ENCODE measurements at regions not wholly inside any gene's neighbourhood (a gene's known extent, or its start where the extent isn't known, plus 50 kb on each side); places are given as distances from the start of the nearest gene placed in this dataset.

DNA sequence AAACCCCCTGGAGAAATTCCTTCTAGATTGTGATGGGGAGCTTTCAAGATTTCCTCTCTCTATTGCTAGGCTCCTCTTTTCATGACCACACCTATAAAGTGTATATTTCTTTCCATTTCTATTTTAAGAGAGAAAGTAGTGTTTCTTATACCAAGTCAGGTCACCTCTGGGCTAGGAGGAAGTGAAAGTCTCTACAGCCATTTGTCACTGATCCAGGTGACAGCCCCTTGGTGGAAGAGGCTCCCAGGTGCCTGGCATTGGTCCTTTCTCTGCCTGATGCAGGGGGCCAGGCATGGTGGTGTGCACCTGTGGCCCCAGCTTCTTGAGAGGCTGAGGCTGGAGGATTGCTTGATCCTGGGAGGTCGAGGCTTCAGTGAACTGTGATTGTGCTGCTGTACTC is 64.7 kb downstream of the DHCR7 start:
- no peak for DNase-seq (ENCODE audit: low read depth, low spot score)

DNA sequence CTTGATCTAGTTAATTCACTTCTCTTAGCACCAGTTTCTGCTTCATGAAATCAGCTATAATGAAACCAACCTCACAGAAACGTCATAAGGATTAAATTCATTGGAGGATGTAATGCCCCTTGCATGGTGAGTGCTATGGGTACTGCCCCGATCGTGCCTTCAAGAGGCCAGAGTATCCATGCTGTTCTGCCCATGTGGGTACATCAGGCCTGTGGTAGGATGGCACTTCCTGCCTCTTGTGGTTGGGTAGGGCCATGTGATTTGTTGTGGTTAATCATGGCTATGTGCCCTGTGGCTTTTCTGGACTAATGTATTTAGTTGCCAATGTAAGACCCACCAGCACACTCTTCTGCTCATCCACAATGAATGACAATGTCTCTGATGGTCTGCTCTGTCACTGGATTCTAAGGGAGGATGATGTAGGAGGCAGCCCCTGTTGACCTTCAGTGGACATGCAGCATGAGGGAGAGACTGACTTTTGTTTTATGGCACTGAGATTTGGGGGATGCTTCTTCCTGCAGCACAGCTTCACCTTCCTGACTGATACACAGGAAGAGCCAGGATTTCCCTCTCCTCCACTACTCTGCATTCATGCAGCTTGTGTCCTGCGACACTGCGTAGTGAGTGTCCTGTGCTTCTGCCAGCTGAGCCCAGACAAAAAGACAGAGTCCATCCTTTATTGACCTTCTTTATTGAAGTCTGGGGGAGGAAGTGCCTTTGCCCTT is 66.2 kb downstream of the DHCR7 start:
- no peak for TF ChIP-seq CTCF (optimal IDR thresholded peaks at IDR 0.05 in 1 of 3, IDR thresholded peaks at IDR 0.05 in 1 of 3, conservative IDR thresholded peaks at IDR 0.05 in 1 of 3; ENCODE audit: extremely low read depth in 1 of 3, insufficient read depth in 2 of 3, low read length in 3 of 3)
- no peak for TF ChIP-seq EZH2 (IDR thresholded peaks at IDR 0.05; ENCODE audit: low read length)
- no peaks in the 10 kb centered on the region for H3K4me1 ChIP-seq (ENCODE audit: control insufficient read depth, extremely low read depth, insufficient read depth, low read length)

More for the DNA sequence above, 64.7 kb downstream of the DHCR7 start:
- Histone ChIP-seq H4K20me1 (ENCODE audit: control insufficient read depth, extremely low read depth, insufficient read depth, low read length) (no peaks in the 10 kb centered on the region), H3K4me3 (ENCODE audit: control insufficient read depth in 2 of 3, extremely low read depth in 1 of 3, insufficient read depth in 2 of 3, low read depth in 1 of 3, low read length in 3 of 3) (no peak overlapping the region), H3K36me3 (ENCODE audit: control insufficient read depth in 2 of 2, extremely low read depth in 1 of 2, insufficient read depth in 2 of 2, low read length in 2 of 2) (no peaks in the 10 kb centered on the region), H3K4me1 (ENCODE audit: control insufficient read depth, extremely low read depth, insufficient read depth, low read length) (no peaks in the 10 kb centered on the region), H3K9ac (ENCODE audit: control insufficient read depth, extremely low read depth, insufficient read depth, low read length) (no peak overlapping the region), H3K79me2 (ENCODE audit: control insufficient read depth, insufficient read depth, low read length) (no peaks in the 10 kb centered on the region), H2AFZ (ENCODE audit: control insufficient read depth, low read length) (no peak overlapping the region), H3K9me3 (ENCODE audit: control insufficient read depth, low read depth, low read length) (no peaks in the 10 kb centered on the region), H3K27me3 (ENCODE audit: control insufficient read depth, extremely low read depth, insufficient read depth, low read length) (no peaks in the 10 kb centered on the region), H3K27ac (ENCODE audit: control insufficient read depth, insufficient read depth, low read length) (no peak overlapping the region), H3K4me2 (ENCODE audit: control insufficient read depth, extremely low read depth, insufficient read depth, low read depth, low read length) (no peak overlapping the region), H3K9me1 (ENCODE audit: control insufficient read depth, extremely low read depth, insufficient read depth, low read length) (no peaks in the 10 kb centered on the region)
- no peak for FAIRE-seq
- no peak for TF ChIP-seq EZH2 (IDR thresholded peaks at IDR 0.05; ENCODE audit: low read length)
- TF ChIP-seq CTCF (optimal IDR thresholded peaks at IDR 0.05 in 1 of 3, IDR thresholded peaks at IDR 0.05 in 1 of 3, conservative IDR thresholded peaks at IDR 0.05 in 1 of 3; ENCODE audit: extremely low read depth in 1 of 3, insufficient read depth in 2 of 3, low read length in 3 of 3): no peak
- dilution Hi-C loops (cut with MboI; ENCODE audit: extremely low pct_ligation_motif_present, low sequenced_read_pairs): no loop called here

More for the DNA sequence above, 66.2 kb downstream of the DHCR7 start:
- Histone ChIP-seq H3K36me3 (ENCODE audit: control insufficient read depth in 2 of 2, extremely low read depth in 1 of 2, insufficient read depth in 2 of 2, low read length in 2 of 2) (no peaks in the 10 kb centered on the region), H4K20me1 (ENCODE audit: control insufficient read depth, extremely low read depth, insufficient read depth, low read length) (no peaks in the 10 kb centered on the region), H3K9ac (ENCODE audit: control insufficient read depth, extremely low read depth, insufficient read depth, low read length) (no peak overlapping the region), H3K4me2 (ENCODE audit: control insufficient read depth, extremely low read depth, insufficient read depth, low read depth, low read length) (no peak overlapping the region), H3K27ac (ENCODE audit: control insufficient read depth, insufficient read depth, low read length) (no peak overlapping the region), H3K4me3 (ENCODE audit: control insufficient read depth in 2 of 3, extremely low read depth in 1 of 3, insufficient read depth in 2 of 3, low read depth in 1 of 3, low read length in 3 of 3) (no peak overlapping the region), H3K9me1 (ENCODE audit: control insufficient read depth, extremely low read depth, insufficient read depth, low read length) (no peaks in the 10 kb centered on the region), H3K27me3 (ENCODE audit: control insufficient read depth, extremely low read depth, insufficient read depth, low read length) (no peaks in the 10 kb centered on the region), H3K9me3 (ENCODE audit: control insufficient read depth, low read depth, low read length) (no peaks in the 10 kb centered on the region), H3K79me2 (ENCODE audit: control insufficient read depth, insufficient read depth, low read length) (no peaks in the 10 kb centered on the region), H2AFZ (ENCODE audit: control insufficient read depth, low read length) (no peak overlapping the region)
- DNase-seq (ENCODE audit: low read depth, low spot score) (no peak), FAIRE-seq (no peak)
- dilution Hi-C loops (cut with MboI; ENCODE audit: extremely low pct_ligation_motif_present, low sequenced_read_pairs): no loop called here
